HG02870 (cell line): ENCODE measurements at regions not wholly inside any gene's neighbourhood (a gene's known extent, or its start where the extent isn't known, plus 50 kb on each side); places are given as distances from the start of the nearest gene placed in this dataset.

Experiments used
- ATAC-seq: cut with Tn5 transposase; IDR thresholded peaks from one replicate; pipeline ENCODE4 v1.9.1; 2021; ENCODE audit warnings: mild to moderate bottlenecking, moderate library complexity; ENCODE audit not compliant: unreplicated experiment

- ATAC-seq = no peak
These were observed 259.8 kb downstream of the C16orf95 start for GRCh38 chr16:87057211-87057881.

DNA sequence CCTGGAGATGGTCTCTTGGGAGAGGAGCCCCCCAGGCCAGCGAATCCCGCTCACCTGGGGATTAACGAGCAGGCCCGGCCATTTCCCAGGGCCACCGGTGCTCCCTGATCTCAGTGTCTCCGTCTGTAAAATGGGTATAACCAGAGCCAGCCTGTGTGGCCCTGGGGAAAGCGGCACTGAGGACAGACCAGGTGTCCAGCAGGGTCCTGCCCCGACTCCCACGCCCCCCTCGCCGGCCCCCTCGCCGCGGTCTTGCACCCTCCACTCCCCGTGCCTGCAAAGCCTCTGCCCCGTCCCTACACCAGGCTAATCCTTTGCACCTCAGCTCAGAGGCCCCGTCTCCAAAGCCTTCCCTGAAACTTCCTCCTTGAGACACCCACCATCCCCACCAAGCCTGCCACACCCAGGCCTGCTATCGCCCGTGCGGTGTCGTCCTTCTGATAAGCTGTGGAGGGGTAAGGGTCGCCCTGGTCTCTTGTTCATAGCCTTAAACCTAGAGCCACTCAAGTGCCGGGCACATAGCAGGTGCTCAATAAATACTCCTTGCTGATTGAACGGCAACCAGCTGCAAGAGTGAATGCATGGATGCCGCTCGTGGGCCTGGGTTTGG is 259.1 kb downstream of the C16orf95 start:
- no peak for ATAC-seq

DNA sequence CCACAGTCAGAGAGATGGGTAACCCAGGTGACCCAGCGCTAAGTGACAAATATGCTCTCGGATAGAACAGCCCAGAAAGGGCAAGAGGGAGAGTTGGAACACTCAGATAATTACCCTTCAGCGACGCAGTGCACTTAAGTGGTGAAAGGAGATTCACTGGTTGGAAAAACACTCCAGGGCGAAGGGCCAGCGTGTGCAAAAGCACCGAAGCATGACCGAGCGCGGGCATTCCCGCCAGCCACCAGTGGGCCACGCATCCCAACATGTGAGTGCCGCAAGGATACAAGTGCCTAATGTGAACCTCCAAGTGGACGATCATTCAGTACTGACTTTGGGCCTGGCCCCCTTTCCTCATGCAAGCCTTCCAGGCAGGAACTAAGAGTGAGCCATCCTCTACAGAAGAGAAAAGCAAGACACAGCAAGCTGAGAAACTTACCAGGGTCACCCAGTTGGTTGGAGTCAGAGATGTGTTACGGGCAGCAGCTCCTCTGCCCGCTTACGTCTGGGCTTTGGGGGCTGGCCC is 258.4 kb downstream of the C16orf95 start:
- ATAC-seq = no peak

DNA sequence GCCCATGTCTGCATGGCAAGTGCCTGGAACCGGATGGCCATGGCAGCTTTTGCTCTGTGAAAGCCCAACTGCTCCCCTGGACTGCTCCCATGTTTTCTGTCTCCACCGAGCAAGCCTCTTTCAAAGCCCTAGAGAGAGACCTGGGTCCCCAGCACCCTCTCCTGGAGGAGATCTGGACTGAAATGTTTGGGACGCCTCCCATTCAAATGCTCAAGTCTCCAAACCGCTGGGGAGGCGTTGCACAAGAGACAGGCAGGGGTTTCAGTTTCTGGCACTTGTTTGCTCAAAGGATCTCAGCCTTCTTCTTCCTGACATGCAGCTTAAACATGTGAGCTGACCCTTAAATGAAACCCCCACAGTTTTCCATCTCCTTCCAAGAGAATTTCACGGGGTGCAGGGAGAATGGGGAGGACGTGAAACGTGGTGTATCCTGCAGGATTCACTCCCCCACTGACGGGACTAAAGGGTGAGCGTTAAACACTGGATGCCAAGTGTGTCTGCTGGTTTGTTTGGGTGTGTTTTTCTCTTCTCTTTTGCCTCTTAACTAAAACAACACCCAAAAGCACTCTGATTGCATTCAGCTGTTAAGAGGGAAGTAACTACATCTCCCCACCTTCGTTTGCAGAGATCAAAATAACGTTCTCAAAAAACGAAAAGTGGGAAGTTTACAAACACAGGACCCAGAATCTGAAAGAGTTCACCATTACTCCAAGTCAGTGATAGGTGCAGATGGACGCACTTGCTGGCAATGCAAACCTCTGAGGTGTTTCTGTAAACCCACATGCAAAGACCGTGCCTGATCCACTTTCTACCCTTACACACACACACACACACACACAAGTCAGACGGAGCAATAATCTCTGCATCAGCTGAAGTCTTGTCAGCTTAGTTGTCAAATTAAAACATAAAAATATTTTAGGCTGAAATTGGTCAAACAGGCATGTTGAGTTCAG is 256.9 kb downstream of the C16orf95 start:
- no peak for ATAC-seq

- ATAC-seq = no peak
These were observed 255.8 kb downstream of the C16orf95 start for GRCh38 chr16:87061243-87061920.

DNA sequence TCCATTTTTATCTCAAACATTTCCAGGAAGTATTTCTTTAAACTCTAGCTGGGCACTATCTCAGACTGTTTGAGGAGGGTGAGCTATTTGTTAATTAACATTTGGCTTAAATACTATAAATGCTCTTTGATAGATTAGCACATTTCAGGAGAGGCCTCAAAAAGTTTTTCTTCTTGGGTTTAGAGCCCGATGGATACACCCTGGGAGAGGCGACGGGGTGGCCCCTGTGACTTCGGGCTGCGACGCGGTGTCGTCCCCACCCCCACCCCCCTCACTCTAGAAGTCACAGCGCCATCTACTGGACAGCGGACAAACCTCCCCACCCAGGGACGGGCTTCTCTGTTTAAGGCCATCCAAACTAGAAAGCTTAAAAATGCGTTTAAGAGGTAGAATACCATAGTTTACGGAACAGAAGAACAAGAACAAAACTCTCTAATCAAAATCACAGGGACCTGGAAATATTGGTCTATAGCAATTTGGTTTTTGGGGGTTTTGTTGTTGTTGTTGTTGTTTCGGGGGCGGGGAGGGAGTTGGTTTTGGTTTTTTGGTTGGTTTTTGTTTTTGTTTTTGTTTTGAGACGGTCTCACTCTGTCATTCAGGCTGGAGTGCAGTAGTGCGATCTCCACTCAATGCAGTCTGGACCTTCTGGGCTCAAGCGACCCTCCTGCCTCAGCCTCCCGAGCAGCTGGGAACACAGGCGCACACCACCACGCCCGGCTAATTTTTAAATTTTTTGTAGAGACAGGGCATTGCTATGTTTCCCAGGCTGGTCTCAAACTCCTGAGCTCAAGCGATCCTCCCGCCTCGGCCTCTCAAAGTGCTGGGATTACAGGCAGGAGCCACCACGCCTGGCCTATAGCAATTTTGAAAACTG is 254.4 kb downstream of the C16orf95 start:
- ATAC-seq = no peak

DNA sequence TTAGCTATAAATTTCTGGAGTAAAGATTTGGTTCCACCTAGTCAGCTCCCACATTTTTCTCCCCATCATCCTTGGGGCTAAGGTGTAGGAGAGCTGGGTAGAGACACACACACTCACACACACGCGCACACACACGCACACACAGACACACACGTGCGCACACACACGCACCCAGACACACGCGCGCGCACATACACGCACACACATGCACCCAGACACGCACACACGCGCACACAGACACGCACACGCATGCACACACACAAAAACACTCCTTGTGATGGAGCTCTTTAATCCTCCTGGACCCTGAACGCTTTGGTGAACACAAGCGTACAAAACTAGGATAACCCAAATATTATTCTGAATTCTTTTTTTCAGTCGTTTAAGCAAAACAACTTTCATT is 253.6 kb downstream of the C16orf95 start:
- ATAC-seq = no peak

DNA sequence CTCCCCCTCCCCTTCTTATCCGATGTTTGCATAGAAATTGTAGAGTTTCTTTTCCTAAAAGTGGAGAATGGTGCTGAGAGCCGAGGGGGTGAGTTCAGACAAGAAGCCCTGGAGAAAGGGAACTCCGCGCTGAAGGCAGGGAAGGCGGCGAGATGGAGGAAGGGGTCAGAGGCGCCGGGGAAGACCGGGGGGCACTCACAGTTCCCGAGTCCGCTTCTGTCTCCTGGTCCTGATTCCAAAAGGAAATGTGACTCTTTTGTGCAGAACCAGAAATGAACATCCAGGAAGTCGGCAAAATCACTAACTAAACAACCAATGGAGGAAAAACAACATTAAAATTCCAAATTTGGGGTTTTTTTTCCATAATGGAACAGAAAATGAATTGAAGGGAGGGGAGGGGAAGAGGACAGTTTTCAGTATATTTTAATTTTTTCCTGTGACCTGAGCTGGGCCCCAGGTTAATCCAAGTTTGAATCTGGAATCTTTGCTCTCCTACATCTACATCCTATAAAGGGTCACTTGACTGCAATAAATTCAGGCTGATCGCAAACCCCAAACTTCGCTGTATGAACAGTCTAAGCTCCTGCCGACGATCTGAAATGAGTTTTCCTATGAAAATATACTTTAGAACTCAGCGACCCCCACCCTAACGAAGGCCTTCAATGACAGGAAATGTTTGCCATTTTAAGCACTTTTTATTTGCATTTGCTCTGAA is 252.3 kb downstream of the C16orf95 start:
- ATAC-seq = no peak

DNA sequence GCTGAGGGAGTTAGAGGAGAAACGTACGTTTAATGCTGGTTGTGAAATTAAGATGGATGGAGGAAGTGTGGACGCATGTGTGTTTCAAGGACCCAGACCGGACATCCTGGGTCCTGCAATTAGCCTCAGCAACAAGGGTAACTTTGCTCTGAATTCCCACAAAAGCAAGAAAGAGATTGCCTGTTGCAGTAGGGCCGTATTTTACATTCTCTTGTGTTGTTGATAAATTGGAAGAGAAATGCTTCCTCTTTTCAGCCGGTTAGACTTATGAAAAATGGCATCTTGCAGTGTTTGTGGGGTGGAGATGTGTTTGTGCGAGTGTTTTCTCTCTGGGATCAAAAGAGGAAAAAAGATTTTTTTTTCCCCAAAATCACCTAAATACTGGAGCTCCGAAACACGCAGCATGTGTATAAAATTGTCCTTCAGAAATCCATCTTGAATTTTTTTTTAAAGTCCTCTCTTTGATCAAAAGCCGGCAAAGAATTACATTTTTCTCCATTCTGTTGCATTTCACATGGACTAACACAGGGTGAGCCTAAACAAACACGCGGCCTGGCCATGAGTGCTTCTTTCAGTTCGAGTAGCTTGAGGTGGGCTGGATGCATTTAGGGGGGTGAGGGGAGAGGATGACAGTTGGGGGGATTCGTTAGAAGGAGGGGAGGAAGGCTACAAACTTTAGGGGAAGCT is 251.6 kb downstream of the C16orf95 start:
- no peak for ATAC-seq

DNA sequence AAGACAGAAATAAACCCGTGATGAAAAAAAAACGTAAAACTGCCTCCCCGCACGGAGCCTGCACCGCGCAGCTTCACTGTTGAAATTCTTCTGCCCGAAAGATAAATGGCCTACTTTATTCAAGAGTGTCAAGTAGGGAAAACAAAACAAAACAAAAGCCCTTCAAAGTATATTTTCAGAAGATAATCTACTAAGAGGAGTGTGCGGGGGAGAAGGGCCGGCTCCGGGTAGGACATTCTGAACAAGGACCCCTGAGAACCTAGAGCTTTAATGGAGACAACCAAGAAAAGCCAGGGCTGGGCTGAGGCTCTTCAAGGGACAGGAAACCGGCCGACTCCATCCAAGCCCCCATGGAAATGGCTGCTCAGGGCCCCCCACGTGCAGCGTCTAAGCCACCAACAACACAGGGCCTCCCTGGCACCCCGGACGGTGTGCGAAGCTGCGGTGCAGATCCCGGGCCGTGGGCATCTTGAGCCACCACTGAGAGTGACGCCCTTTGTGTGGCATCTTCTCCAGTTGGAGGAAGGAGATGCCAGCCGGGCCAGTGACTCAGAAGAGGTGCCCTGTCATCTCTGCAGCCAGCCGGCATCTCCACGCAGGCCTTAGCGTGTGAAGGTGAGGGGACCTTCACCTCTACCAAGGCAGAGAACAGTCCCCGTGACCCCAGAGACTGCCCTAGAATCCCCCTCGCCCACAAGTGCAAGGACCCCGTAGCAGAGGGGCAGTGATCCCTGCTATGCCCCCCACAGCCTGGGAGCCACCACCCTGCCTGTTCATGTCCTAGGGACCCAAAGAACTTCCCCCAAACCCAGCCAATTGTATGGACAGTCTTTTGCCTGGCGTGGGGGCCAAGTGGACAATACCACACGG is 250.8 kb downstream of the C16orf95 start:
- no peak for ATAC-seq

DNA sequence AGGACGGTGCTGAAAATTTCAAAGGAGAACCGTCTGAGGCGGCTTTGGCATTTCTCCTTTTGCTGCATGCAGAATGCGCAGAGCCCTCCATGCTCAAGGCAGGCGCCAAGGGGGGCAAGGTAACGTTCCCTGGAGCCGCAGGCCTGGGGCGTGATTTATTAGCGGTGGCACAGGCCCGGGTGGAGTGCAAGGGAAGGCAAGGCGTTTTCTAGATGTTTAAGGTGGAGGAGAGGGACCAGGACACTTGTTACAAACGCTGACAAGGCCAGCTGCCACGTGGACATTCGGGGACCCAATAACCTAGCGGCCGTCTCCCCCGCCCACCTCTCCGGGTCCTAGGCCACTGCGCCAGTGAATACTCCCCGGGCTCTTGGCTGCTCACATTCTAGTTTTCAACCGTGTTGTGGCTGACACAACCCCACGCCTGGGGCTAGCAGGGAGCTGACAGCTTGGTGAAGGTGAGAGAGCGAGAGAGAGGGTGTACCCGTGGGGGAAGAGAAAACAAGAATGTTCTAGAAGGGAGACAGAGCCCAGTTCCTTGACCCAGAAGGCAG is 250.1 kb downstream of the C16orf95 start:
- ATAC-seq = no peak

- ATAC-seq = no peak
These were observed 249.1 kb downstream of the C16orf95 start for GRCh38 chr16:87067836-87068761.

DNA sequence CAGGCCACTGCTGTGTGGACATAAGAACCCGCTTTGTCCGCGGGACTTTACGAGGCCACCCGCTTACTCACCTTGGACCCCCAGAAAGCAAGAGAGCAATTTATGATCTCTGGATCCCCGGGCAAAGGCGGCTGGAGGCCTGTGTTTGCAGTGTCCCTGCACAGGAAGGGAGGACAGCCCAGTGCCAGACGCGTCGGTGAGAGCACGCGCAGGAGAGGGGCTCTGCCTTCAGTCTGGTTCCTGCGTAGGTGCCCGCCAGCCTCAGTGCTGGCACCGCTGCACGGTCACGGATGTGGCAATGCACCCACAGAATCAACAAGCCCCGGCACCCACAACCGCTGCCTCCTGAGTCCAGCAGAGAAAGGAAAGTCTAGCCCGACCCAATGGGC is 248.4 kb downstream of the C16orf95 start:
- ATAC-seq = no peak

- ATAC-seq = no peak
These were observed 246.5 kb downstream of the C16orf95 start for GRCh38 chr16:87070657-87071056.

- no peak for ATAC-seq
These were observed 245.1 kb downstream of the C16orf95 start for GRCh38 chr16:87072101-87072500.

GRCh38 chr16:87074641-87075318 is 242.4 kb downstream of the C16orf95 start:
- ATAC-seq = no peak
